ENCODE measurements at regions not wholly inside any gene's neighbourhood (a gene's known extent, or its start where the extent isn't known, plus 50 kb on each side); places are given as distances from the start of the nearest gene placed in this dataset.
A peak's percentile ranks its signal among the peaks of the same experiment; 100 is the strongest.

DNA sequence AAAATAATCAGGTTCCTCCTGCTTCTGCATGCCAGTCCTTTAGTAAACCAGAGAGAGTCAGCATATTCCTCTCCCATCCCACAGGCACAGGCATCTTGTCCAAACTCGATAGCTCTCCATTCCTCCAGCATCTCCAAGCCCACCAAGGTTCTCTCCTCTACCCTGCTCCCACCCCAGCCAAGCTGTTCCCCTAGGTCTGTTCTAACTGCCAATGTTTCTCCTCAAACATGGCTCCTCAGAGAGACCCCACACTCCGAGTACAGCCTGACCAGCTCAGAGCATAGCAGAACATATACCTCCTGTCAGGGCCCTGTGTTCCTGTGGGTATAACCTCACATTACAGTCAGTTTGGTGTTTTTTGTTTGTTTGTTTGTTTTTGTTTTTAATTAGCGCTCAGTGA, 177.8 kb downstream of the VEGFA start:
- no peak overlapping the region for H3K27ac ChIP-seq (ENCODE audit: low read depth in 1 of 2, low read length in 2 of 2)
- WGBS (ENCODE audit: insufficient coverage) = 92% methylated on average over 1 of the region's 3 CpGs
- H3K4me3 ChIP-seq (replicated peaks in 1 of 3; ENCODE audit: low read depth in 2 of 3, low read length in 3 of 3) = no peak overlapping the region
- no peak overlapping the region for H3K4me2 ChIP-seq (replicated peaks; ENCODE audit: extremely low read depth, low read length, poor library complexity, severe bottlenecking)
- peaks cover 0 to 7% of the 10 kb centered on the region in 2 donors for H3K9me3 ChIP-seq (replicated peaks in 1 of 2; ENCODE audit: control insufficient read depth in 1 of 2, insufficient read depth in 1 of 2, low read length in 2 of 2)
- H3K4me3 Mint-ChIP-seq = no peak overlapping the region
- H3K27ac Mint-ChIP-seq = no peak overlapping the region
- peaks cover 3 to 4% (median 4%) of the 10 kb centered on the region in 3 donors for H3K27me3 Mint-ChIP-seq (ENCODE audit: low read depth in 3 of 3)
- no peaks in the 10 kb centered on the region for H3K4me1 ChIP-seq (ENCODE audit: control insufficient read depth in 1 of 2, insufficient read depth in 2 of 2, low read length in 2 of 2)
- no peaks in the 10 kb centered on the region for H3K27me3 ChIP-seq (ENCODE audit: control insufficient read depth in 2 of 2, insufficient read depth in 2 of 2, low read length in 2 of 2)
- no peak for DNase-seq
- intact Hi-C loops (cut with micrococcal nuclease) = loop anchor here in 1 of 2 donors (5.0 kb wide), 2 partner anchors 176 to 281 kb away; partner anchors contain the start of gene VEGFA
- no peak overlapping the region for H2AFZ ChIP-seq (ENCODE audit: insufficient read depth, low read depth, low read length, poor library complexity, severe bottlenecking)
- no peaks in the 10 kb centered on the region for H3K79me2 ChIP-seq (ENCODE audit: insufficient read depth, low read length)
- peaks cover 5 to 19% (median 12%) of the 10 kb centered on the region in 7 donors for H3K9me3 Mint-ChIP-seq
- no peaks in the 10 kb centered on the region for H4K20me1 ChIP-seq (ENCODE audit: insufficient read depth, low read length)
- H3K36me3 Mint-ChIP-seq = no peaks in the 10 kb centered on the region
- H3K4me1 Mint-ChIP-seq = no peaks in the 10 kb centered on the region
- H3K36me3 ChIP-seq (replicated peaks in 1 of 2; ENCODE audit: control insufficient read depth in 1 of 2, insufficient read depth in 2 of 2, low read length in 2 of 2) = no peaks in the 10 kb centered on the region
- TF ChIP-seq, protein P1, sequence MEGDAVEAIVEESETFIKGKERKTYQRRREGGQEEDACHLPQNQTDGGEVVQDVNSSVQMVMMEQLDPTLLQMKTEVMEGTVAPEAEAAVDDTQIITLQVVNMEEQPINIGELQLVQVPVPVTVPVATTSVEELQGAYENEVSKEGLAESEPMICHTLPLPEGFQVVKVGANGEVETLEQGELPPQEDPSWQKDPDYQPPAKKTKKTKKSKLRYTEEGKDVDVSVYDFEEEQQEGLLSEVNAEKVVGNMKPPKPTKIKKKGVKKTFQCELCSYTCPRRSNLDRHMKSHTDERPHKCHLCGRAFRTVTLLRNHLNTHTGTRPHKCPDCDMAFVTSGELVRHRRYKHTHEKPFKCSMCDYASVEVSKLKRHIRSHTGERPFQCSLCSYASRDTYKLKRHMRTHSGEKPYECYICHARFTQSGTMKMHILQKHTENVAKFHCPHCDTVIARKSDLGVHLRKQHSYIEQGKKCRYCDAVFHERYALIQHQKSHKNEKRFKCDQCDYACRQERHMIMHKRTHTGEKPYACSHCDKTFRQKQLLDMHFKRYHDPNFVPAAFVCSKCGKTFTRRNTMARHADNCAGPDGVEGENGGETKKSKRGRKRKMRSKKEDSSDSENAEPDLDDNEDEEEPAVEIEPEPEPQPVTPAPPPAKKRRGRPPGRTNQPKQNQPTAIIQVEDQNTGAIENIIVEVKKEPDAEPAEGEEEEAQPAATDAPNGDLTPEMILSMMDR (IDR thresholded peaks at IDR 0.05) = no peak
- no peak overlapping the region for H3K9ac ChIP-seq (ENCODE audit: insufficient read depth, low read length, poor library complexity, severe bottlenecking)

DNA sequence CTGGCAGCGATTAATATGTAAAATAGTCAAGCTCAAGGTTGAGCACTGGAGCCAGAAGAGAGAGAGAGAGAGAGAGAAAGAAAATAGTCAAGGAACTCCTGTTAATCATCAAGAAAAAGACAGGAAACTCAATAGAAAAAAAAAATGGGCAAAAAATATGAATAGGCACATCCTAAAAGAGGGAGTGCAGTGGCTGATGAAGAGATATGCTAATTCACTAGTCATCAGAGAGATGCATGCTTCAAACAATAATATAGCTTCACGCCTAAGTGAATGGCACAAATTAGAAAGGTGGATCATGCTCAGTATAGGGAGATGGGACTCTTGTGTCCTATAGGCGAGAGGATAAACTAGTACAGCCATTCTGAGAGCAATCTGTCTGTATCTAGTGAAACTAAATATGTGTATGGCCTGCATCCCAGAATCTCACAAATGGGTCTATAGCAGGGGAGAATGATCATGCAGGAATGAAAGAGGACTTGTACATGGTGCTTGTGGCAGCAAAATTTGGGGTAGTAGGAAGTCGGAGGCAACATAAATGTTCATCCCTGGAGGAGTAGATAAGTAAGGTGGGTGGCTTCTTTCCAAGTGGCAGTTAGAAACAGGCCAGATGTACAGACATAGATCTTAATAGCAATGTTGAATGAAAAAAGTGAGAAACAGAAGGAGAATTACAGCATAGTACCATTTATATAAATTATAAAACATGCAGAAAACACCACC, 176.8 kb downstream of the VEGFA start:
- no peaks in the 10 kb centered on the region for H4K20me1 ChIP-seq (ENCODE audit: insufficient read depth, low read length)
- H3K4me1 Mint-ChIP-seq = no peaks in the 10 kb centered on the region
- intact Hi-C loops (cut with micrococcal nuclease) = loop anchor here in 1 of 2 donors (5.0 kb wide), 2 partner anchors 175 to 280 kb away; partner anchors contain the start of gene VEGFA
- no peak for DNase-seq
- no peak overlapping the region for H3K4me3 Mint-ChIP-seq
- H3K4me3 ChIP-seq (replicated peaks in 1 of 3; ENCODE audit: low read depth in 2 of 3, low read length in 3 of 3) = no peak overlapping the region
- peak overlapping the region in 1 of 7 donors; percentile 46 for H3K27ac Mint-ChIP-seq
- no peaks in the 10 kb centered on the region for H3K36me3 ChIP-seq (replicated peaks in 1 of 2; ENCODE audit: control insufficient read depth in 1 of 2, insufficient read depth in 2 of 2, low read length in 2 of 2)
- H3K27ac ChIP-seq (ENCODE audit: low read depth in 1 of 2, low read length in 2 of 2) = no peak overlapping the region
- H3K9me3 Mint-ChIP-seq = peaks cover 3 to 19% (median 12%) of the 10 kb centered on the region in 7 donors
- no peak overlapping the region for H3K9ac ChIP-seq (ENCODE audit: insufficient read depth, low read length, poor library complexity, severe bottlenecking)
- H3K4me1 ChIP-seq (ENCODE audit: control insufficient read depth in 1 of 2, insufficient read depth in 2 of 2, low read length in 2 of 2) = no peaks in the 10 kb centered on the region
- H3K79me2 ChIP-seq (ENCODE audit: insufficient read depth, low read length) = no peaks in the 10 kb centered on the region
- TF ChIP-seq, protein P1 (IDR thresholded peaks at IDR 0.05) = no peak
- H3K27me3 Mint-ChIP-seq (ENCODE audit: low read depth in 3 of 3) = peaks cover 3 to 5% (median 4%) of the 10 kb centered on the region in 3 donors
- no peaks in the 10 kb centered on the region for H3K27me3 ChIP-seq (ENCODE audit: control insufficient read depth in 2 of 2, insufficient read depth in 2 of 2, low read length in 2 of 2)
- H3K36me3 Mint-ChIP-seq = no peaks in the 10 kb centered on the region
- H2AFZ ChIP-seq (ENCODE audit: insufficient read depth, low read depth, low read length, poor library complexity, severe bottlenecking) = no peak overlapping the region
- WGBS (ENCODE audit: insufficient coverage) = 100% methylated on average over 1 of the region's 4 CpGs
- no peak overlapping the region for H3K4me2 ChIP-seq (replicated peaks; ENCODE audit: extremely low read depth, low read length, poor library complexity, severe bottlenecking)
- peaks cover 0 to 7% of the 10 kb centered on the region in 2 donors for H3K9me3 ChIP-seq (replicated peaks in 1 of 2; ENCODE audit: control insufficient read depth in 1 of 2, insufficient read depth in 1 of 2, low read length in 2 of 2)

Data from CD14-positive monocyte (primary cell).